ENCODE measurements at regions not wholly inside any gene's neighbourhood (a gene's known extent, or its start where the extent isn't known, plus 50 kb on each side); places are given as distances from the start of the nearest gene placed in this dataset.

- TF ChIP-seq, protein P1, sequence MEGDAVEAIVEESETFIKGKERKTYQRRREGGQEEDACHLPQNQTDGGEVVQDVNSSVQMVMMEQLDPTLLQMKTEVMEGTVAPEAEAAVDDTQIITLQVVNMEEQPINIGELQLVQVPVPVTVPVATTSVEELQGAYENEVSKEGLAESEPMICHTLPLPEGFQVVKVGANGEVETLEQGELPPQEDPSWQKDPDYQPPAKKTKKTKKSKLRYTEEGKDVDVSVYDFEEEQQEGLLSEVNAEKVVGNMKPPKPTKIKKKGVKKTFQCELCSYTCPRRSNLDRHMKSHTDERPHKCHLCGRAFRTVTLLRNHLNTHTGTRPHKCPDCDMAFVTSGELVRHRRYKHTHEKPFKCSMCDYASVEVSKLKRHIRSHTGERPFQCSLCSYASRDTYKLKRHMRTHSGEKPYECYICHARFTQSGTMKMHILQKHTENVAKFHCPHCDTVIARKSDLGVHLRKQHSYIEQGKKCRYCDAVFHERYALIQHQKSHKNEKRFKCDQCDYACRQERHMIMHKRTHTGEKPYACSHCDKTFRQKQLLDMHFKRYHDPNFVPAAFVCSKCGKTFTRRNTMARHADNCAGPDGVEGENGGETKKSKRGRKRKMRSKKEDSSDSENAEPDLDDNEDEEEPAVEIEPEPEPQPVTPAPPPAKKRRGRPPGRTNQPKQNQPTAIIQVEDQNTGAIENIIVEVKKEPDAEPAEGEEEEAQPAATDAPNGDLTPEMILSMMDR (IDR thresholded peaks at IDR 0.05) = no peak
- TF ChIP-seq ZFX (IDR thresholded peaks at IDR 0.05; ENCODE audit: borderline replicate concordance) = no peak
- no peak overlapping the region for H3K27ac ChIP-seq
Observed at GRCh38 chr9:107894572-107895261, 405.1 kb upstream of the KLF4 start.

DNA sequence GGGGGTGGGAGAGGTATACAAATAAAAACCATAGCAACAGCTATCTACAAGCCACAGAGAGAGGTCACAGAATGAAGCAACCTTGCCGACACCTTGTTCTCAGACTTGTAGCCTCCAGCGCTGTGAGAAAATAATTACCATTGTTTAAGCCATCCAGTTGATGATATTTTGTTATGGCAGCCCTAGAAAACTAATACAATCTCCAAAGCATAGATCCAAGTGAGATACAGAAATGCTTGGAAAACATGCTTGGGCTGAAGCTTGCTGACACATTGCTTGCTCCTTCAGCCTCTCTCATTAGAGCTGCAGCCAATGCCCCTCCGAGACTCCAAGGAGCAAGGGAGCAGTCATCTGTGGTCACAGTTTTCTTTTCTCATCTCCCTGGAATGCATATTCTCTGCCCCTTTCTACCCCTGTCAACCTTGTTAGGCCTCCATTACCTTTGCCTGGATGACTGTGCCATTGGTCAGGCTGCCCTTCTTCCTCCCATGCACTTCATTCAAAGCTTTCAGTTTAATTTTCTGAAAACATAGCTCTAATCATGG lies 401.4 kb upstream of the KLF4 start:
- H3K27ac ChIP-seq = no peak overlapping the region
- TF ChIP-seq ZFX (IDR thresholded peaks at IDR 0.05; ENCODE audit: borderline replicate concordance) = no peak
- TF ChIP-seq, protein P1 (IDR thresholded peaks at IDR 0.05) = no peak

GRCh38 chr9:107888773-107889227 lies 399.2 kb upstream of the KLF4 start:
- no peak overlapping the region for H3K27ac ChIP-seq
- TF ChIP-seq, protein P1 (IDR thresholded peaks at IDR 0.05) = no peak
- no peak for TF ChIP-seq ZFX (IDR thresholded peaks at IDR 0.05; ENCODE audit: borderline replicate concordance)

GRCh38 chr9:107886826-107887225 lies 397.3 kb upstream of the KLF4 start:
- no peak for TF ChIP-seq ZFX (IDR thresholded peaks at IDR 0.05; ENCODE audit: borderline replicate concordance)
- TF ChIP-seq, protein P1 (IDR thresholded peaks at IDR 0.05) = no peak

GRCh38 chr9:107883496-107884124 lies 394.0 kb upstream of the KLF4 start:
- no peak overlapping the region for H3K27ac ChIP-seq

More at GRCh38 chr9:107886826-107887225, 397.3 kb upstream of the KLF4 start:
- H3K27ac ChIP-seq = no peak overlapping the region

GRCh38 chr9:107881626-107882300 lies 392.2 kb upstream of the KLF4 start:
- no peak for TF ChIP-seq ZFX (IDR thresholded peaks at IDR 0.05; ENCODE audit: borderline replicate concordance)
- TF ChIP-seq, protein P1 (IDR thresholded peaks at IDR 0.05) = no peak
- H3K27ac ChIP-seq = no peak overlapping the region

More at GRCh38 chr9:107883496-107884124, 394.0 kb upstream of the KLF4 start:
- TF ChIP-seq, protein P1 (IDR thresholded peaks at IDR 0.05) = no peak
- no peak for TF ChIP-seq ZFX (IDR thresholded peaks at IDR 0.05; ENCODE audit: borderline replicate concordance)

Measured in 22Rv1 (cell line).